ENCODE measurements at regions not wholly inside any gene's neighbourhood (a gene's known extent, or its start where the extent isn't known, plus 50 kb on each side); places are given as distances from the start of the nearest gene placed in this dataset.

DNA sequence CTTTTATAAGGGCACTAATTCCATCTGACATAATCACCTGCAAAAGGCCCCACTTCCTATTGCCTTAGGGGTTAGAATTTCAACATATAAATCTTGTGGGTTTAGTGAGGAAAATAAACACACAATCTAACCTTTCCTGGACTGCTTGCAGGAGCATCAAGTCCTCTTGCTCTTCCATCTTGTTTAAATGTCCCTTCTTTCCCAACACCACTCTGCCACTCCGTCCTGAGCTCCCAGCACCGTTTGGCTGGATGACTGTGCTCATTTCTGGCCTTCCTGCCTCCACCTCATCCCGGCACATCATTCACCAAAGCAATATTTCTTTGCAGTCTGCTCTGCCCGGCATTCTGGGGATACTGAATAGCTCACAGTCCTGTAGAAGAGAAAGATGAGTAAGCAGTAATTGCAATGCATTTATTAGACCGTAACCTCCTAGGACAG lies 247.8 kb downstream of the BCL2 start:
- DNase-seq: no peak

DNA sequence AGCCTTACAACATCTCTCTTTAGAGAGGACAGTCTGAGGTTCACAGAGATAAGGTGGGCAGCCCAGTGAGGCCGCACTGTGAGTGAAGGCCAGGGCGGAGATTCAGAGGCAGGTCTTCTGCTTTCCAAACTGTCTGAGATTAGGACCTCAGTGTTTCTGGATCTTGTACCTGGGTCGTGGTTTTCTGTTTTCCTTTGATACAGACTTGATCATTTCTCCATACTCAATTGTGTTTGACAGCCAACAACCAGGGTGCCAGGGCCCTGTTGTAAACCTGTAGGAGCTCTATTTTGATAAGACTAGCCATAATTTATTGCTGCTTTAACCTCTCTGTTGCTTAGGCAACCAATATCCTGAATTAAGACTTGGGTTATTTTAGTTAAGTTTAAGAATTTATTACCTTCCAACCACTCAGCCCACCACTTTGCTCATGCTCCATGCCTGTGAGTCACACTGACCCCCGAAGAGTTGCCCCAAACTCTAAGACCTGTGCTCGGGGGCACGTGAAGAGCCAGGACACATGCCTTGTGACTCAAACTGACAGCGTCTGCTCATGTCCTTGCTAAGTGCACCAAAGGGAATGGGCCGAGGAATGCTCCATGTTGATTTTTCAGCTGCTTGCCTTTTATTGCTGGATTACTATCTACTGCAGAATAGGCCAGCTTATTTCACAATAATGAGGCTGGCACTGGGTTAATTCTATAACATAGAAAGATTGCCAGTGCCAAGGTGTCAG lies 248.6 kb downstream of the BCL2 start:
- DNase-seq: no peak

DNA sequence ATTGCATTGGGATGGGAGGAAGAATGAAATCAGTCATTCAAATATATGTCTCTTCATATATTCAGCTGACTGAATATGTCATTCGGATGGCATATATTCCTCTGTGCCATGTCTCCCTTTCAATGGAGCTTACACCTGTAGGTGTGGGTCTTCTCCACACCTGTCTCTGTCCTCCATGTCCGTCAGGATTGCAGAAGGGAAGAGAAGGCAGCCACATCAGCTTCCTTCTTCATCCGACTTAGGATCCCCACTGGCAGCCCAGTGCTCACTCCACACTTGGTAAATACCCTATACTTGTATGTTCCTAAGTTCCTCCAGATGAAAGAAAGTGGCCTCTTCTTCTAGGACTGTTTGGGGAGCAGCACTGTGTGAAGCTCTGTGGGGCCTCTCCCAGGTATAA lies 250.1 kb downstream of the BCL2 start:
- no peak for DNase-seq

DNA sequence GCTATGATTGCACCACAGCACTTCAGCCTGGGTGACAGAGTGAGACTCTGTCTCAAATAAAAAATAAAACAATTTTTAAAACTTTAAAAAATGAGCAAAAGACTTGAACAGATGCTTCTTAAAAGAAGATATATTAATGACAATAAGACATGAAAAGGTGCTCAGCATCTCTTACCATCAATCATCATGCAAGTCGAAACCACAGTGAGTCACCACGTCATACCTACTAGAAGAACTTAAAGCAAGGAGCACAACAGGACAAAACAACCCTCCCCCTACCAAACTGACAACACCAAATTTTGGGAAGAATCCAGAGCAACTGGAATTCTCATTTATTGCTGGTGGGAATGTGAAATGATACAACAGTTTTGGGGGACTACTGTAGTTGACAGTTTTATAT lies 251.6 kb downstream of the BCL2 start:
- DNase-seq: no peak

DNA sequence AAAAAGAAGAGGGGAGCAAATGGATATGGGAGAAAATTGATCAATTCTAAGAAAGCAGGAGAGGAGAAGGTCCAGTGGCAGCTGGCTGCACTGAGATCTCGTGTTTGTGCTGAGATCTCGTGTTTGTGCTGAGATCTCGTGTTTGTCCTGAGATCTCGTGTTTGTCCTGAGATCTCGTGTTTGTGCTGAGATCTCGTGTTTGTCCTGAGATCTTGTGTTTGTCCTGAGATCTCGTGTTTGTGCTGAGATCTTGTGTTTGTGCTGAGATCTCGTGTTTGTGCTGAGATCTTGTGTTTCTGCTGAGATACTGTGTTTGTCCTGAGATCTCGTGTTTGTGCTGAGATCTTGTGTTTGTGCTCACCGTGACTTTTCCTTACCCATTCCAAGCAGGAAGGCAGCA lies 254.4 kb downstream of the BCL2 start:
- no peak for DNase-seq

DNA sequence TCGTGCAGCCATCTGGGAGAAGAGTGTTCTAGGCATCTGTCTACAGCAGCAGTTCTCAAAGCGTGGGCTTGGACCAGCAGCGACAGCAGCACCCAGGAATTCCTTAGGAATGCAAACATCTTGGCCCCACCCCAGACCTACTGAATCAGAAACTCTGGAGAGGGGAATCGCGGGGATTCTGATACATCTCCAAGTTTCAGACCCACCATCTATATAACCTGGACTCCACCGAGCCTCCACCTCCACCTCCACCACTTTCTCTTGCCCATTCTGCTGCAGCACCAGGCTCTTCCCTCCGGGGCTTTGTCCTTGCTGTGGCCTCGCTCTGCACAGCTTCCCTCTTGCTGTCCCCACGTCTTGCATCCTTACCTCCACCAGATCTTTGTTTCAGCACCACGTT lies 256.4 kb downstream of the BCL2 start:
- no peak for DNase-seq

DNA sequence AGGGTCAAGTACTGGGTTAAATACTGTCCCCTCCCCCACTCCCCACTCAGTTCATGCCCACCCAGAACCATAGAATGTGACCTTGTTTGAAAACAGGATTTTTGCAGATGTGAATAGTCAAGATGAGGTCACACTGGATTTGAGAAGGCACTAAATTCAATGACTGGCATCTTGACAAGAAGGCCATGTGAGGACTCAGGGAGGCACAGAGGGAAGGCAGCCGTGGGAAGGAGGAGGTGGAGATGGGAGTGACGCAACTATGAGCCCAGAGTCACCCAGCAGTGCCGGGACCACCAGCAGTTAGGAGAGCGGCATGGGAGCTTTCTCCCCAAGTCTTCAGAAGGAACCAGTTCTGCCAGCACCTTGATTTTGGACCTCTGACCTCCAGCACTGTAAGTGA lies 257.3 kb downstream of the BCL2 start:
- no peak for DNase-seq

DNA sequence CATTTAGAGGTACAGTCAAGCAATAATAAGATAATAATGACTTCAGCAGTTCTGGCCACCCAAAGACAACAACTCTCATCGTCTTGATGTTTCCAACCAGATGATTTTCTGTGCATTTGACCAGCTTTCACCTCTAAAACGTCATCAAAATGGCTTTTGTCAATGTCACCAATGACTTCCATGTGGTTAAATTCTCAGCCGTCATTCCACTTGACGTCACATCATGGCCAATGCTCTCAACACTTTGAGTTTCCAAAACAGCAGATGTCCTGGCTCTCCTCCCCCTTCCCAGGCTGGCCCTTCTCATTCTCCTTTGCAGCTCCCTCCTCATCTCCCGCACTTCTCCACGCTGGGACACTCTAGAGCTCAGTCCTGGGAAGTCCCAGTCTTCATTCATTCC lies 258.3 kb downstream of the BCL2 start:
- no peak for DNase-seq

DNA sequence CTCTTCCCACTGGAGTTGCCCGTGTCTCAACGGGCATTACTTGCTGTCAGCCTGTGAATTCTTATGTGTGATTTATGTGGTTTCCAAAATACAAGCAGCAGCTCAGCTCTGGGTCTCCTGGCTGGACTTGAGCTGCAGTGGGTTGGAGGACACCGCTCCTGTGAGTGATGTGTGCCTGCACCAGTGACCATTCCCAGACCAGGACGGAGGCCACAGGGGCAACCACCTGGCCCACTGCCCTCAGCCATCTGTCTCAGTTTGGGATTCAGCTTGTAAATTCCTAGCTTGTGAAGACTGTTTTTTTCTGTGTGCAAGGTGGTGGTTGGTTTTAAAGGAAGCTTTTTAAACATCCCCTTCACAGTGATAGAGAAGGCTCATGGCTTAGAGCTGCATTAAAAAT lies 261.0 kb downstream of the BCL2 start:
- DNase-seq: no peak

DNA sequence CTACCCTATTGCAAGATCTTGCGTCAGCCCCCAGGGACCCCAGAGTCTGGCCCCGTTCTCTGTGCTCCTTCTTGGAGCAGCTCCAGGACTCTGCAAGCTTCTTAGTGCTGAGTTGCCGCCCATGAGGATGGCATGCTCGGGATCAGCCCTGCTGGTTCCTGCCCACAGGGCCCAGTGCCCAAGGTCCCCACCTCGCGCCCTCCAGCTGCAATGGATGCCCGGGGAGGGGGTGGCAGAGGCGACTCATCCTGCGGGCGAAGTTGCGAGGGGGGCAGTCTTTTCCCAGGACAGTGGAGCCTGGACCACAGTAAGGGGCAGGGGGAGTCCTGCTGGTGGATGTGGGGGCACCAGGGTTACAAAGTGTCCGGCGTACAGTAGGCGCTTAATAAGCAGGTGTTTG lies 261.9 kb downstream of the BCL2 start:
- no peak for DNase-seq

DNA sequence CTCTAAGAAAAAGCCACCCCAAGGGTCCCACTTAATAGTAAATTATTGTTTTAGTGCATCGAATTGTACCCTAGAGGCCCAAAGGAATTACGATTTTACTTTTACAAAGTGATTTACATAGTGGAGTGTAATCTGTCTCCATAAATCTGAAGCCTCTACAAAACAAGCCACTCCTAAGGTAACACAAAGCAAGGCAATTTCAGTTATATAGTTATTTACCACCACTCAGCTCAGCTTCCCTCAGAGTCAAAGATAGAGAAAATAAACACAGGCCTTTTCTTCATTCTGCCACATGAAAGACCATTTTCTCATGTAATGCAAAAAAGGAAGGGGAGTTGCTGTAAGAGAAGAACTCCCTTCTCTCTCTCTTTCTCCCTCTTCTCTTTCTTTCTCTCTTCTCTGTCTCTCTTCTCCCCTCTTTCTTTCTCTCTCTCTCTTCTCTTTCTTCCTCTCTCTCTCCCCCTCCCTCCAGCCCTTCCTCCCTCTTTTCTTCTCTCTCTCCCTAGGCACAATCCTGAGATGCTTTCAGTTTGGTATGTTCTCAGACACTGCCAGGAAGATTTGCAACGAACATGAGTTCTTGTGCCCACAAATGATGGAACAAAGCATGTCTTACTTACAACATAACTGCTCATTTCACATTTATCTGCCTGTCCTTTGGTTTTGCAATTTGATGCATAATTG lies 264.5 kb downstream of the BCL2 start:
- no peak for DNase-seq

DNA sequence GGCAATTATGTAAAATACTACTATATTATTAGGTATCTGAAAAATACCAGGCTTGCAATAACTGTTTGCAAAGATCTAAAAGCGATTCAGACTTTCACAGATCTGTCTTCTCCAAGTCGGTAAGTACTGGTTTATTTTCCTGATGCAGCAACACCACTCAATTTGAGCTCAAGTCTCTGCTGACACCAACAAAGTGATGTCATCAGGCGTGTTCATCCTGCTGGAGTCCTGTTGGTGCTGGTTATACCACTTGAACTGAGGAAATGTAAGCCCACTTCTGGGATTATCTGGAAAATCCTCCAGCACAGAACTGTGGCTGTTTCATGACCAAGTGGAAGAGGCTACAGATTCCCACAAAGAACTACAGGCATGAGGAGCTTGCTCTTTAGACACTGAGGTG lies 267.6 kb downstream of the BCL2 start:
- DNase-seq: no peak

DNA sequence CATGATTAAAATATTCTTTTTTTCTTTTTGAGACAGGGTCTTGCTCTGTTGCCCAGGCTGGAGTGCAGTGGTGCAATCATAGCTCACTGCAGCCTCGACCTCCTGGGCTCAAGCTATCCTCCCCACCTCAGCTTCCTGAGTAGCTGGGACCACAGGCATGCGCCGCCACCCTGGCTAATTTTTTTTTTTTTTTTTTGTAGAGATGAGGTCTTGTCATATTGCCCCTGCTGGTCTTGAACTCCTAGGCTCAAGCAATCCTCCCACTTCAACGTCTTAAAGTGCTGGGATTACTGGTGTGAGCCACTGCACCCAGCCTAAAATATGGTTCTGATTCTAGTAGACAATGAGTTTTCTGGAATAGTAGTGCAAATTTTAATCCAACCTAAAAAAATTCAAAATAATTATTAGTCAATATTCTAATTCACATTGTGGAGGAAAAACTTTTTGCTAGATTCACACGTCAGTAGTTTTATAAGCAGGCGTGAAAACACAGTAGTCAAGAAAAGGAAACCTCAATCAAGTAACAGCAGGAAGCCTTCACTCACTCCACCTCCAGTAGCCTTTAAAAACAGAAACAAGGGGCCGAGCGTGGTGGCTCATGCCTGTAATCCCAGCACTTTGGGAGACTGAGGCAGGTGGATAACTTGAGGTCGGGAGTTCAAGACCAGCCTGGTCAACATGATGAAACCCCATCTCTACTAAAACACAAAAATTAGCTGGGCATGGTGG lies 268.7 kb downstream of the BCL2 start:
- DNase-seq: peak; percentile 35

DNA sequence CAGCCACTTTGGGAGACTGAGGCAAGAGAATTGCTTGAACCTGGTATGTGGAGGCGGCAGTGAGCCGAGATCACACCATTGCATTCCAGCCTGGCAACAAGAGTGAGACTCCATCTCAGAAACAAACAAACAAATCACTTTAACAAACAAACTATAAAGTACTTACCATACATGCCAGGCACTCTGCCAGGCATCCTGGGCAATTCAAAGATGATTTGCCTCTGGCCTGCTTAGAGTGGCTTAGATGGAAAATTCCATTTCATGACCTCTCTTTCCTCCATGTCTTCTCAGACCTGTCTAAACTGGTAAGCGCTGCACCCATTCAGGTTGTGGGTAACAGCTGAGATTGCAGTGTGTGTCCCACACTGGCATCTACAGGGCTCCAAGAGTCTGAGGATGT lies 273.2 kb downstream of the BCL2 start:
- DNase-seq: no peak

DNA sequence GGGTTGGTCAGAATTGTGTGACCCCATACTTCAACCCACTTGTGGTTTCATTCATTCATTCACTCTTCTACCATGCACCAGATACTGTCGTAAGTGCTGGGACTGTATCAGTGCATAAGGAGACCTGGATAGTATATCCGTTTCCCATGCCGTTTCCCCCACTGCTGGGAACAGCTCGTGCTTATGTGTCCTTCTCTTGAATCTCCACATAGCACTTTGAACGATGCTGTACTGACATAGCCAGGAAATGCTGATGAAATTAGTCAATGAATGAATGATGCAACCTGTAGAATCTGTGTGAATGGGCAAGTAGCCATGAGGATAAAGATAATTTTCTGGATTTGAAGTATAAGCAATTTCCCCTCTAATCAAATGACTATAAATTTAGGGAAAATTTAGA lies 276.1 kb downstream of the BCL2 start:
- DNase-seq: no peak

DNA sequence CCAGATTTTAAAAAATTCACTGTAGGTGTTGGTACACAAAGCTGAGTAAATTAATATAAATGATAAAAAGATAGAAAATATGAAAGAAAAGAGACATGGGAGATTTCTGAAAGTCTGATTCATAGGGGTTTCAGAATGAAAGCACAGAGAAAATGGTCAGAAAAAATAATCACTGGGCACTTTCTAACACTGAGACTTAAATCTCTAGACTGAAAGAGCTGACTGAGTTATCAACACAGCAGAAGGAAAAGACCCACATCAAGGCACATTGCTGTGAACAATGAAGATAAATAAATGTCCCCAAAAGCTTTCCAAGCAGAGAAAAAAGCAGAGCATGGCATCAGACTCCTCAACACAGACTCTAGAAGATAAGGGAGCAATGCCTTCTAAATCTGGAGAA lies 277.2 kb downstream of the BCL2 start:
- DNase-seq: no peak

DNA sequence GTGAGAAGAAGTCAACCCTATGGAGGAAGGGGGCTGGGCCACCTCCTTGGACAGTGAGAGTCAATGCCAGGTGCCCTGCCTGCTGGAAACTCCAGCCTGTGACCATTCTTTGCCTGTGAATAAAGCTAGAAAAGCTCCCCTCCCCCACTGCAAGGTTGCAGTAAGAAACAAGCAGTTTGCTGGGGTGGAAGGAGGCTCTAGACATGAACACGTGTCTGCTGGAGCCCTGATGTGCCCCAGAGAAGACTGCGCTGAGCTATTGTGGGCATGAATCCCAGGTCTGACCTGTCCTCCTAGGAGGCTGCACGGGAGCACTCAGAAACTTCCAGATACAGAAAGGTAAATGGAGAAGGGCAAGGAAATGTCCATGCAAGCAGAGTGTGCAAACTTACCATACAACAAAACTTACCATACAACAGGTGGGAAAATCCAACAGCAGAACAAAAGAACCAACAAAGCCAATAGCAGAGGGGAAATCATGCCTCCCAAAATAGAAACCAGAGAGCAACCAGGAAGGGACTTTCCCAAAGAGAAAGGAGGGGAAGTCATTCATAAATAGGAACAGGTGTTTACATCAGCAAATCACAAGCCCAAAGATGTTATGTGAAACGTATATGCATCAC lies 278.7 kb downstream of the BCL2 start:
- DNase-seq: peak; percentile 20

DNA sequence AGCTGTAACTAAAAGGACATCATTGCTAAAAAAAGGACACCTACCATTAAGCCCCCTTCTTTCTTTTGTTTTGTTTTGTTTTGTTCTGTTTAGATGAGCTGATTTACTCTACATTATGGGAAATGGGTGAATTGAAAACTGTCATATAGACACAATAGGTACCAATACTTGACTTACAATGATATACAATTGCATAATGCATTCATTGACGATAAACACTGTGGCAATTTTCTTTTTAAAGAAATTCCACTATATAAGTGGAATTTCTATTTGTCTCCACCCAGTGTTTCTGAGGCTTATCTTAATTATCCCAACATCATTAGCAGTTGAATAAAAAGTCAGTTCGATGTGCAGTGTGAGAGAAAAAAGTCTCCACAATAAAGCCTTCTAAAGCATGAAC lies 282.1 kb downstream of the BCL2 start:
- no peak for DNase-seq

DNA sequence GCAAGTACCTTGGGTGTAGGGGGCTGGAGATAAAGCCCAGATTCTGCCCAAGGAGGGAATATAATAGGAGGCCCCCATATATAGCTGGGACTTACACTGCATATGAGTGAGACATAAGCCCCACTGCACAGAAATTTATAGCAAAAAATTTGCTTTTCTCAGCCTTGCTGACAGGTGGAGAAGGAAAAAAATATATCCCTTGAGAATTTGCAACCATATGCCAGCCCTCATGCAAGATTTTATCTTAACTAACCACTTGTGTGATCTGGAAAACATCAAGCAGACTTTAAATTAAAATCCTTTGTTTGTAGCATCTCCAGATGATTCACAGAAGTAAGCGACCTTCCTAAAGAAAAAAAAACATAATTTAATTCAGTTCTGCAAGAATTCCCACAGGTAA lies 288.2 kb downstream of the BCL2 start:
- DNase-seq: no peak

Data from CD4-positive, alpha-beta T cell treated with Interleukin-10 for 1 hour (primary cell).